Stomach (tissue), 4 donors: ENCODE measurements at regions not wholly inside any gene's neighbourhood (a gene's known extent, or its start where the extent isn't known, plus 50 kb on each side); places are given as distances from the start of the nearest gene placed in this dataset.

Experiments used
- CTCF ChIP-seq, 7 experiments: fragments of 450-650 bp in 4 of 7; fragments of 200-600 bp in 3 of 7; sonication (generic) in 3 of 7; IDR thresholded peaks; one replicate each; pipeline ENCODE4 v1.5.1; 2016 to 2019; ENCODE audit warnings: antibody characterized with exemption in 7 of 7, control low read depth in 2 of 7, mild to moderate bottlenecking in 1 of 7
- EP300 ChIP-seq: sonication (generic); formaldehyde crosslinking; IDR thresholded peaks from one replicate; pipeline ENCODE4 v1.6.1; 2017; ENCODE audit warnings: antibody characterized with exemption
- POLR2A ChIP-seq, 4 donors: fragments of 450-650 bp; IDR thresholded peaks; one replicate each; pipeline ENCODE4 v1.6.1; 2016; ENCODE audit warnings: antibody characterized with exemption in 4 of 4, control low read depth in 2 of 4, mild to moderate bottlenecking in 1 of 4, moderate library complexity in 1 of 4
- POLR2AphosphoS5 ChIP-seq, 3 donors: sonication (generic); formaldehyde crosslinking; IDR thresholded peaks; one replicate each; pipeline ENCODE4 v1.6.1; 2016; ENCODE audit warnings: antibody characterized with exemption in 3 of 3

GRCh38 chr15:94670438-94671034, 439.2 kb downstream of the MCTP2 start:
- TF ChIP-seq CTCF (IDR thresholded peaks at IDR 0.05) (peak in 5 of 7 experiments; percentile 42 to 68 (median 62)), POLR2A (IDR thresholded peaks at IDR 0.05) (no peak), EP300 (no peak), POLR2AphosphoS5 (IDR thresholded peaks at IDR 0.05) (no peak)
